CD4-positive, alpha-beta T cell (primary cell): ENCODE measurements at regions not wholly inside any gene's neighbourhood (a gene's known extent, or its start where the extent isn't known, plus 50 kb on each side); places are given as distances from the start of the nearest gene placed in this dataset.

ENCODE experiments used
- ATAC-seq: fragments of 200-7000 bp; cut with Tn5 transposase; one replicate; pipeline ENCODE4 v1.10.0; 2022; ENCODE audit warnings: mild to moderate bottlenecking; ENCODE audit not compliant: poor library complexity
- CTCF ChIA-PET: fragments of 350-600 bp; sonication (Branson Sonifier 250); formaldehyde crosslinking; loops from one replicate; lab custom pipeline; 2021; ENCODE audit warnings: antibody characterized with exemption, inconsistent platforms; lab: Charles Lee
- POLR2A ChIA-PET: fragments of 350-600 bp; sonication (Branson Sonifier 250); formaldehyde crosslinking; loops from one replicate; lab custom pipeline; 2021; ENCODE audit warnings: antibody characterized with exemption, inconsistent platforms; lab: Charles Lee
- DNase-seq, 14 experiments: peaks; one replicate each; pipeline ENCODE4 v3.0.0-alpha.2; 2013 to 2020; ENCODE audit warnings: mixed read lengths in 2 of 14
- H3K27ac ChIP-seq, 2 donors: one replicate each; pipeline versions ENCODE4 v1.5.1 to v1.7.0; 2013; ENCODE audit warnings: low read length in 2 of 2, low read depth in 1 of 2, mild to moderate bottlenecking in 1 of 2
- H3K27me3 ChIP-seq, 2 experiments: 1 replicate in 1 of 2; 2 replicates in 1 of 2; pipeline versions ENCODE4 v1.6.1 to v1.7.0; 2013; ENCODE audit warnings: low read length in 2 of 2, control low read depth in 1 of 2, mild to moderate bottlenecking in 1 of 2, moderate library complexity in 1 of 2; ENCODE audit not compliant: insufficient read depth in 2 of 2, control insufficient read depth in 1 of 2
- H3K36me3 ChIP-seq: one replicate; pipeline ENCODE4 v1.6.1; 2013; ENCODE audit warnings: low read length, control low read depth; ENCODE audit not compliant: insufficient read depth
- H3K4me1 ChIP-seq: one replicate; pipeline ENCODE4 v1.6.1; 2013; ENCODE audit warnings: low read length, control low read depth; ENCODE audit not compliant: insufficient read depth
- H3K4me3 ChIP-seq: one replicate; pipeline ENCODE4 v1.5.1; 2013; ENCODE audit warnings: mild to moderate bottlenecking, low read length, moderate library complexity
- H3K9me3 ChIP-seq, 2 experiments: 1 replicate in 1 of 2; 2 replicates in 1 of 2; pipeline versions ENCODE4 v1.6.1 to v1.7.0; 2013; ENCODE audit warnings: low read length in 2 of 2, mild to moderate bottlenecking in 2 of 2, control low read depth in 1 of 2, moderate library complexity in 1 of 2; ENCODE audit not compliant: control insufficient read depth in 1 of 2, insufficient read depth in 1 of 2
- H3K27ac Mint-ChIP-seq: one replicate; pipeline ENCODE4 v1.8.0; 2020; ENCODE audit warnings: mixed read lengths
- H3K27me3 Mint-ChIP-seq: one replicate; pipeline ENCODE4 v1.8.0; 2021; ENCODE audit warnings: mixed read lengths
- H3K36me3 Mint-ChIP-seq: one replicate; pipeline ENCODE4 v1.8.0; 2021; ENCODE audit warnings: low read depth, mixed read lengths
- H3K4me1 Mint-ChIP-seq: one replicate; pipeline ENCODE4 v1.8.0; 2021; ENCODE audit warnings: low read depth, mixed read lengths
- H3K4me3 Mint-ChIP-seq: one replicate; pipeline ENCODE4 v1.8.0; 2020; ENCODE audit warnings: mild to moderate bottlenecking, mixed read lengths
- H3K9me3 Mint-ChIP-seq: one replicate; pipeline ENCODE4 v1.8.0; 2020; ENCODE audit warnings: mixed read lengths
- CTCF ChIP-seq: fragments of 200-600 bp; IDR thresholded peaks from one replicate; pipeline ENCODE4 v1.8.0; 2022; ENCODE audit warnings: antibody characterized with exemption, mild to moderate bottlenecking
- intact Hi-C, 2 experiments: fragments of 100-400 bp; cut with DNase I in 1 of 2; cut with micrococcal nuclease in 1 of 2; formaldehyde crosslinking; loops; one replicate each; pipeline versions ENCODE4 v1.15.1 to v1.9.0; 2023 to 2025; cut with DNase I, micrococcal nuclease

DNA sequence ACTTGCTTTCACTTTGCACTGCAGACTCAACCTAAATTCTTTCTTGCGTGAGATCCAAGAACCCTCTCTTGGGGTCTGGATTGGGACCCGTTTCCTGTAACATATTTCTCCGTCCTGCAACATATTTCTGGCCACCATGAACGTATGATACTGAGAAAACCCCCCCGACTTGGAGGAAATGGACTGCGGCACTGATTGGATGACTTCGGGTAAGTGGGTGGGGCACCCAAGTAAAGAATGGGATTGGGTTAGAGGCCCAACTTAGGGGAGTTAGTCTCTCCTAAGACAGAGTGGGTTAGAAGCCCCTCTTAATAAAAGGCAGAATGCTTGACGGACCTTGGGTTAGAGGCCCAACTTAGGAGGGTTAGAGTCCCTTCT is 690.4 kb downstream of the UQCRFS1 start:
- DNase-seq: no peak

DNA sequence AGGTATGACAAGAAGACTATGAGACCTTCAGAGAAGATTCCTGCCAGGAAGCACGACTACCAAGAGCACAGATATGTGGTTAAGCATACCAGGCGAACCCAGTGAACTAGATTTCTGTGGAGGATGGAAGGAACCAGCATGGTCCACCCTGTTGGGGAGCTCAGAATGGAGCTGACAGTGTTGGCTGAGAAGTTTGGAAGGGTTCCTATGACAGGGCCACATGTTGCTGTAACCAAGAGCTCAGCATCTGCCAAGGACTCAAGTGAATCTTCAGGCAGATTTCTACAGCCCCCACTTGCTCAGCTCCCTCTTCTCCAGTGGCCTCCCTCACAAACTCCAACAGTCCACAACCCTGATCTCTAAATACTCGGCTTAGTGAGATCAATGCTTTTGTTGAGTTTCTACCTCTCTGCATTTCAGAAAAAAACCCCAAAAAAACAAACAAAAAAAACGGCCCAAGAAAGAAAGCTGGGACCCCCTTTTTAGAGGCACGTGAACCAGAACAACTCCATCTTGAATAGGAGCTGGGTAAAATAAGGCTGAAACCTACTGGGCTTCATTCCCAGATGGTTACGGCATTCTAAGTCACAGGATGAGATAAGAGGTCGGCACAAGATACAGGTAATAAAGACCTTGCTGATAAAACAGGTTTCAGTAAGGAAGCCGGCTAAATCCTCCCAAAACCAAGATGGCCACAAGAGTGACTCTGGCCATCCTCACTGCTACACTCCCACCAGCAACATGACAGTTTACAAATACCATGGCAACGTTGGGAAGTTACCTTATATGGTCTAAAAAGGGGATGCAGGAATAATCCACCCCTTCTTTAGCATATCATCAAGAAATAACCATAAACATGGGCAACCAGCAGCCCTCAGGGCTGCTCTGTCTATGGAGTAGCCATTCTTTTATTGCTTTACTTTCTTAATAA is 691.1 kb downstream of the UQCRFS1 start:
- ChIA-PET CTCF (no interaction called here), POLR2A (no interaction called here)
- Mint-ChIP-seq H3K9me3 (no peaks in the 10 kb centered on the region), H3K4me1 (no peaks in the 10 kb centered on the region), H3K27ac (no peak overlapping the region), H3K4me3 (no peak overlapping the region), H3K36me3 (no peaks in the 10 kb centered on the region), H3K27me3 (no peaks in the 10 kb centered on the region)
- peaks cover 0 to 9% of the 10 kb centered on the region in 2 experiments for H3K9me3 ChIP-seq
- no peaks in the 10 kb centered on the region for H3K36me3 ChIP-seq
- intact Hi-C loops: no loop called here
- no peak for DNase-seq
- H3K27me3 ChIP-seq: no peaks in the 10 kb centered on the region
- no peak overlapping the region for H3K27ac ChIP-seq
- no peak overlapping the region for H3K4me3 ChIP-seq
- TF ChIP-seq CTCF: no peak
- ATAC-seq: no peak
- H3K4me1 ChIP-seq: no peaks in the 10 kb centered on the region

More for the DNA sequence above, 690.4 kb downstream of the UQCRFS1 start:
- no peaks in the 10 kb centered on the region for H3K36me3 ChIP-seq
- no peaks in the 10 kb centered on the region for H3K27me3 ChIP-seq
- Mint-ChIP-seq H3K4me1 (no peaks in the 10 kb centered on the region), H3K9me3 (no peaks in the 10 kb centered on the region), H3K27me3 (no peaks in the 10 kb centered on the region), H3K36me3 (no peaks in the 10 kb centered on the region), H3K27ac (no peak overlapping the region), H3K4me3 (no peak overlapping the region)
- TF ChIP-seq CTCF: no peak
- no peak overlapping the region for H3K4me3 ChIP-seq
- POLR2A ChIA-PET: no interaction called here
- CTCF ChIA-PET: no interaction called here
- H3K27ac ChIP-seq: no peak overlapping the region
- H3K4me1 ChIP-seq: no peaks in the 10 kb centered on the region
- ATAC-seq: no peak
- peaks cover 0 to 9% of the 10 kb centered on the region in 2 experiments for H3K9me3 ChIP-seq
- intact Hi-C loops: no loop called here

- H3K9me3 ChIP-seq: peaks cover 0 to 9% of the 10 kb centered on the region in 2 experiments
- Mint-ChIP-seq H3K27ac (no peak overlapping the region), H3K9me3 (no peaks in the 10 kb centered on the region), H3K36me3 (no peaks in the 10 kb centered on the region), H3K27me3 (no peaks in the 10 kb centered on the region), H3K4me3 (no peak overlapping the region), H3K4me1 (no peaks in the 10 kb centered on the region)
- intact Hi-C loops: no loop called here
- ChIA-PET CTCF (no interaction called here), POLR2A (no interaction called here)
- no peak overlapping the region for H3K4me3 ChIP-seq
- H3K27me3 ChIP-seq: no peaks in the 10 kb centered on the region
- no peak for TF ChIP-seq CTCF
- no peaks in the 10 kb centered on the region for H3K4me1 ChIP-seq
- no peak overlapping the region for H3K27ac ChIP-seq
- H3K36me3 ChIP-seq: no peaks in the 10 kb centered on the region
- ATAC-seq: no peak
- no peak for DNase-seq
Measured at GRCh38 chr19:28520998-28521568, 691.9 kb downstream of the UQCRFS1 start.
